ENCODE measurements at regions not wholly inside any gene's neighbourhood (a gene's known extent, or its start where the extent isn't known, plus 50 kb on each side); places are given as distances from the start of the nearest gene placed in this dataset.

GRCh38 chr5:98053170-98053569 lies 720.3 kb upstream of the RGMB start:
- no peak for TF ChIP-seq ZNF274 (IDR thresholded peaks at IDR 0.05; ENCODE audit: low read depth, low read length)
- no peak overlapping the region for H3K4me3 ChIP-seq (ENCODE audit: low read length)

DNA sequence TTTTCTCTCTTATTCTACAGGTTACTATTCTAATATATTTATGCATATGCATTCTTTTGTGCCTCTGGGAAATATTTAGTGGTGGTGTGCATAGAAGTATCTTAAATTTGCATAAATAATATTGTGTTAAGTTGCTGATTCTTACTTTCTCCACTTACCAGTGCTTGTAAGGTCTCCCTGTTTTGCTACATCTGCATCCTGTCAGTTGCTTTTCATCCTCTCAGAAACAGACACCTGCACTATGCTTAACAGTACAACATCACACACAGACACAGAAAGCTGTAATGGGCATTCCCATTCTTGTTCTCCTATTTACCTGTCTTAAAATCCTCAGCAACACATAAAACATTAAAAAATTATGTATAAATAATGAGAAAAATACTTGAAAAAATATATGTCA lies 713.3 kb upstream of the RGMB start:
- no peak overlapping the region for H3K4me3 ChIP-seq (ENCODE audit: low read length)
- no peak for TF ChIP-seq ZNF274 (IDR thresholded peaks at IDR 0.05; ENCODE audit: low read depth, low read length)

GRCh38 chr5:98064118-98064685 lies 709.3 kb upstream of the RGMB start:
- no peak overlapping the region for H3K4me3 ChIP-seq (ENCODE audit: low read length)
- TF ChIP-seq ZNF274 (IDR thresholded peaks at IDR 0.05; ENCODE audit: low read depth, low read length) = no peak

DNA sequence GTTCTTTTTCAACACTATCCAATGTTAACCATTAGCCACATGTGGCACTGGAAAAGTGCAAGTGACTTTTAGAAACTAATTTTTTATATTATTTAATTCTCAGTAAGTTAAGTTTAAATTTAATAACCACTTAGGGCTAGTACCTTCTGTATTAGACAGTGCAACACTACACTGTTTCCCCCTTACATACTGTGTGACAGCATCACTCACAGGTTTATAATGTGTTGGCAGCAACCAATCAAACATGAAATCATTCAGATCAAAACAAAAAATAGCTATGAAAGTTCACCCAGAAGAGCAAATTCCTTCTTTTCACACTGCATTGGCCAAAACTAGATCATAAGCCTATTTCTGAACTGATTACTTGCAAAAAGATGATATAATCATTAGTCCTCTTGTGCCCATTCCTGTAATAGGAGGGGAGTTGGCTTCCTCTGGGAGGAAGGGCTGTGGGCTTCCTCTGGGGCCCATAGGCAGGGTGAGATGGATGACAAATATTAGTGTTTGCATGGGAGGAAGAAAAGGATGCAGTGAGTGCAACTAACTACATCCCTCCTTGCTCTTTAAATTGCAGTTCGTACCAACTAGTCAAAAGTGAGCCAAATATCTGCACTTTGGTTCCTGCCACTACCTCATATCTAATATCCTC lies 708.1 kb upstream of the RGMB start:
- TF ChIP-seq ZNF274 (IDR thresholded peaks at IDR 0.05; ENCODE audit: low read depth, low read length) = no peak
- no peak overlapping the region for H3K4me3 ChIP-seq (ENCODE audit: low read length)

DNA sequence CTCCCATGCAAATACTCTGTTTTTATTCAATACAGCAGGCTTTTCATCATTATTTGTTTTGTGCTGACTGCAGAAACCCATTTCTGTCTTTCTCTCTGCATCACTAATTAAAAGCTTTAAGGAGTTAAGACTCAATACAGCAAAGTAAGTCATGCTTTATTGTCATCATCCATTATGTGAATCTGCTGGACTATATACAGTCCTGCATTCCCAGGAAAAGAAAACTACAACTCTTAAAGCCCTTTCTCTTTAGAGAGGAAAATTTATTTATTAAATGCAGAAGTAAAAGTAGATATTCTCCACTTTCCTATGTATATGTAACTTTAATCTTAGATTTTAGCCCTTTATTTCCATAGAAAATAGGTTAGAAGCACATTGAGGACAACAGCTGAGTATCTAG lies 706.6 kb upstream of the RGMB start:
- H3K4me3 ChIP-seq (ENCODE audit: low read length) = no peak overlapping the region
- no peak for TF ChIP-seq ZNF274 (IDR thresholded peaks at IDR 0.05; ENCODE audit: low read depth, low read length)

- no peak overlapping the region for H3K4me3 ChIP-seq (ENCODE audit: low read length)
Measured at GRCh38 chr5:98069876-98070512, 703.5 kb upstream of the RGMB start.

GRCh38 chr5:98072921-98073320 lies 700.5 kb upstream of the RGMB start:
- H3K4me3 ChIP-seq (ENCODE audit: low read length) = no peak overlapping the region
- no peak for TF ChIP-seq ZNF274 (IDR thresholded peaks at IDR 0.05; ENCODE audit: low read depth, low read length)

More at GRCh38 chr5:98069876-98070512, 703.5 kb upstream of the RGMB start:
- TF ChIP-seq ZNF274 (IDR thresholded peaks at IDR 0.05; ENCODE audit: low read depth, low read length) = no peak

DNA sequence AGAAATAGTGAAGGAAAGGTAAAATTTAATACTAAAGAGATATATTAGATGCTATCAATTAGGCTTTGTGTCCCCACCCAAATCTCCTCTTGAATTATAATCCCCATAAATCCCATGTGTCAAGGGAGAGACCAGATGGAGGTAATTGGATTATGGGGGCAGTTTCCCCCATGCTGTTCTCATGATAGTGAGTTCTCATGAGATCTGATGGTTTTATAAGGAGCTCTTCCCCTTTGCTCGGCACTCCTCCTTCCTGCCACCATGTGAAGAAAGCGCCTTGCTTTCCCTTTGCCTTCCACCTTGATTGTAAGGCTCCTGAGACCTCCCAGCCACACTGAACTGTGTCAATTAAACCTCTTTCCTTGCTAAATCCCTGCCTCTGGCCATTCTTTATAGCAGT lies 697.0 kb upstream of the RGMB start:
- no peak overlapping the region for H3K4me3 ChIP-seq (ENCODE audit: low read length)
- TF ChIP-seq ZNF274 (IDR thresholded peaks at IDR 0.05; ENCODE audit: low read depth, low read length) = no peak

GRCh38 chr5:98085593-98085992 lies 687.9 kb upstream of the RGMB start:
- no peak for TF ChIP-seq ZNF274 (IDR thresholded peaks at IDR 0.05; ENCODE audit: low read depth, low read length)
- H3K4me3 ChIP-seq (ENCODE audit: low read length) = no peak overlapping the region

DNA sequence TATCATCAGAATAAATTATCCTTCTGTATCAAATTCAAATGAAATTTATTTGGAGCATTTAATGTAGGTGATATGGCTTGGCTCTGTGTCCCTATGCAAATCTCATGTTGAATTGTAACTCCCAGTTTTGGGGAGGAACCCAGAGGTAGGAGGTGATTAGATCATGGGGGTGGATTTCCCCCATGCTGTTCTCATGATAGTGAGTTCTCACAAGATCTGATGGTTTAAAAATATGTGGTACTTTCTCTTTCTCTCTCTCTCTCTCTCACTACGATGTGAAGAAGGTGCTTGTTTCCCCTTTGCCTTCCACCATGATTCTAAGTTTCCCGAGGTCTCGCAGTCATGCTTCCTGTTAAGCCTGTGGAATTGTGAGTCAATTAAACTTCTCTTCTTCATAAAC lies 678.4 kb upstream of the RGMB start:
- no peak for TF ChIP-seq ZNF274 (IDR thresholded peaks at IDR 0.05; ENCODE audit: low read depth, low read length)
- H3K4me3 ChIP-seq (ENCODE audit: low read length) = no peak overlapping the region

GRCh38 chr5:98096155-98096554 lies 677.3 kb upstream of the RGMB start:
- no peak for TF ChIP-seq ZNF274 (IDR thresholded peaks at IDR 0.05; ENCODE audit: low read depth, low read length)
- H3K4me3 ChIP-seq (ENCODE audit: low read length) = no peak overlapping the region

DNA sequence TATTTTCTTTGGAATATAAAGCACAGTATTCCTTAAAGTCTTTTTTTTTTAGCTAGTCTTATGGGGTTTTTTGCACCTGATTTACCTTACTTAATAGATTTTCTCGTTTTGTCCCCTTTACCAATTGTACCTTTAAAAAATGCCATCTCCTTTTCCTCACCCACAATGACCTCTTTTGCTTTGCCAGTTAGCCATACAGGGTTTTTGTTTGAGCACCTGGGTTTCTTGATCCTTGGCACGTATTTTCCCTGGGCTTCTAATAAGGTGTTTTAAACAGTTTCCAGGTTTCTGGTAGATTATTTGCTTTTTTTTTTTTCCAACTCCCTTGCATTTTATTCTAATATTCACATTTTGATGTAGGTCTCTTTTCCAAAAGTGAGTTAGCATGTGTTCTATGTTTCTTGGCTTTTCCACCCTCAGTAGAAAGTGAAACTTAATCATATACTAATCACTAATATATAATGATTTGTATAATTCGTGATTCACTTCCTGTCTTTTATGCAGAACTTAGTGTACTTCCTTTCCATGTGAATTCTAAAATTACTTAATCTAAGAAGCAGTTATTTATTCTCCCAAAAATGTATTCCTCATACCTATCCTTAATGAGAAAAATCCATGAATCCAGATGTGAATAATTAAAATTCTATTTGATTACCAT lies 673.9 kb upstream of the RGMB start:
- TF ChIP-seq ZNF274 (IDR thresholded peaks at IDR 0.05; ENCODE audit: low read depth, low read length) = no peak
- no peak overlapping the region for H3K4me3 ChIP-seq (ENCODE audit: low read length)

GRCh38 chr5:98101131-98101530 lies 672.3 kb upstream of the RGMB start:
- H3K4me3 ChIP-seq (ENCODE audit: low read length) = no peak overlapping the region
- TF ChIP-seq ZNF274 (IDR thresholded peaks at IDR 0.05; ENCODE audit: low read depth, low read length) = no peak

- TF ChIP-seq ZNF274 (IDR thresholded peaks at IDR 0.05; ENCODE audit: low read depth, low read length) = no peak
- no peak overlapping the region for H3K4me3 ChIP-seq (ENCODE audit: low read length)
Measured at GRCh38 chr5:98102936-98103335, 670.5 kb upstream of the RGMB start.

- no peak for TF ChIP-seq ZNF274 (IDR thresholded peaks at IDR 0.05; ENCODE audit: low read depth, low read length)
Measured at GRCh38 chr5:98103807-98104206, 669.7 kb upstream of the RGMB start.

More at GRCh38 chr5:98103807-98104206, 669.7 kb upstream of the RGMB start:
- no peak overlapping the region for H3K4me3 ChIP-seq (ENCODE audit: low read length)
